IMR-90 (cell line): ENCODE measurements at regions not wholly inside any gene's neighbourhood (a gene's known extent, or its start where the extent isn't known, plus 50 kb on each side); places are given as distances from the start of the nearest gene placed in this dataset.

Experiments
- BHLHE40 ChIP-seq: fragments of 150-350 bp; IDR thresholded peaks from 2 replicates; pipeline ENCODE4 v1.6.1; 2016; ENCODE audit warnings: mild to moderate bottlenecking, low read depth, low read length
- CEBPB ChIP-seq: IDR thresholded peaks from 2 replicates; pipeline ENCODE4 v1.6.1; 2012; ENCODE audit warnings: low read depth, low read length, improper control_type of control experiment
- CHD1 ChIP-seq: IDR thresholded peaks from 2 replicates; pipeline ENCODE4 v1.6.1; 2012; ENCODE audit warnings: low read depth, low read length, improper control_type of control experiment
- FOS ChIP-seq: fragments of 150-350 bp; IDR thresholded peaks from 2 replicates; pipeline ENCODE4 v1.6.1; 2016; ENCODE audit warnings: low read depth, low read length
- MAFK ChIP-seq: IDR thresholded peaks from 2 replicates; pipeline ENCODE4 v1.6.1; 2012; ENCODE audit warnings: low read depth, low read length, improper control_type of control experiment
- MAZ ChIP-seq: IDR thresholded peaks from 2 replicates; pipeline ENCODE4 v1.6.1; 2012; ENCODE audit warnings: low read depth, mild to moderate bottlenecking, low read length, improper control_type of control experiment, moderate library complexity, borderline replicate concordance
- MXI1 ChIP-seq: IDR thresholded peaks from 2 replicates; pipeline ENCODE4 v1.6.1; 2012; ENCODE audit warnings: low read depth, mild to moderate bottlenecking, low read length, moderate library complexity, borderline replicate concordance
- POLR2A ChIP-seq: IDR thresholded peaks from 2 replicates; pipeline ENCODE4 v1.6.1; 2012; ENCODE audit warnings: mild to moderate bottlenecking, low read depth, low read length
- RAD21 ChIP-seq: IDR thresholded peaks from 2 replicates; pipeline ENCODE4 v1.6.1; 2012; ENCODE audit warnings: low read length, improper control_type of control experiment
- RCOR1 ChIP-seq: IDR thresholded peaks from 2 replicates; pipeline ENCODE4 v1.6.1; 2012; ENCODE audit warnings: mild to moderate bottlenecking, low read length, improper control_type of control experiment; ENCODE audit not compliant: insufficient replicate concordance
- RFX5 ChIP-seq: IDR thresholded peaks from 2 replicates; pipeline ENCODE4 v1.8.0; 2012; ENCODE audit warnings: low read depth, mild to moderate bottlenecking, low read length, moderate library complexity
- SMC3 ChIP-seq: fragments of 150-350 bp; IDR thresholded peaks from 2 replicates; pipeline ENCODE4 v1.6.1; 2016; ENCODE audit warnings: low read depth, mild to moderate bottlenecking, antibody characterized with exemption, low read length, moderate library complexity
- TF ChIP-seq, protein P1 (sequence below): conservative IDR thresholded peaks from 2 replicates; pipeline ENCODE4 v1.5.1; 2012; ENCODE audit warnings: mild to moderate bottlenecking, low read depth, low read length, improper control_type of control experiment
- TF ChIP-seq, protein P2 (sequence below): fragments of 150-350 bp; IDR thresholded peaks from 2 replicates; pipeline ENCODE4 v1.6.1; 2017; ENCODE audit warnings: mild to moderate bottlenecking, antibody characterized with exemption, low read length, low read depth

DNA sequence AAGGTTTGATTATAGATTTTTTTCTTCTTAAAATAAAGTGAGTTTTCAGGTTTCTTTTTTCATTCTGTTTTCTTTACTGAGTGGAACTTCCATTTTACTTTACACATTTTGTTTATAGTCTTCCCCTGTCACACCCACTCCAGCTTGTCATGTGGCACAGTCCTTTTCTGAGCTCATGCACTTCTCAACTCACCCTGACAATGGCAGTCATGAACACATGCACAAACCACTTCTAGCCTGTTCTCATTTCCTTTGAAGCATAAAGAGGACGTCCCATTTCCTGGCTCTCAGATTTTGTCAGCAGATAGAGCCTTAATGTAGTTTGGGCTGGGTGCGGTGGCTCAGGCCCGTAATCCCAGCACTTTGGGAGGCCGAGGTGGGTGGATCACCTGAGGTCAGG lies 168.0 kb downstream of the AHSP start:
- TF ChIP-seq MAZ, result no peak
- TF ChIP-seq, protein P1, sequence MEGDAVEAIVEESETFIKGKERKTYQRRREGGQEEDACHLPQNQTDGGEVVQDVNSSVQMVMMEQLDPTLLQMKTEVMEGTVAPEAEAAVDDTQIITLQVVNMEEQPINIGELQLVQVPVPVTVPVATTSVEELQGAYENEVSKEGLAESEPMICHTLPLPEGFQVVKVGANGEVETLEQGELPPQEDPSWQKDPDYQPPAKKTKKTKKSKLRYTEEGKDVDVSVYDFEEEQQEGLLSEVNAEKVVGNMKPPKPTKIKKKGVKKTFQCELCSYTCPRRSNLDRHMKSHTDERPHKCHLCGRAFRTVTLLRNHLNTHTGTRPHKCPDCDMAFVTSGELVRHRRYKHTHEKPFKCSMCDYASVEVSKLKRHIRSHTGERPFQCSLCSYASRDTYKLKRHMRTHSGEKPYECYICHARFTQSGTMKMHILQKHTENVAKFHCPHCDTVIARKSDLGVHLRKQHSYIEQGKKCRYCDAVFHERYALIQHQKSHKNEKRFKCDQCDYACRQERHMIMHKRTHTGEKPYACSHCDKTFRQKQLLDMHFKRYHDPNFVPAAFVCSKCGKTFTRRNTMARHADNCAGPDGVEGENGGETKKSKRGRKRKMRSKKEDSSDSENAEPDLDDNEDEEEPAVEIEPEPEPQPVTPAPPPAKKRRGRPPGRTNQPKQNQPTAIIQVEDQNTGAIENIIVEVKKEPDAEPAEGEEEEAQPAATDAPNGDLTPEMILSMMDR, result no peak
- no peak for TF ChIP-seq POLR2A
- TF ChIP-seq CEBPB, result no peak
- TF ChIP-seq SMC3, result no peak
- TF ChIP-seq RCOR1, result no peak
- TF ChIP-seq MAFK, result no peak
- TF ChIP-seq RFX5, result no peak
- no peak for TF ChIP-seq CHD1
- TF ChIP-seq, protein P2, sequence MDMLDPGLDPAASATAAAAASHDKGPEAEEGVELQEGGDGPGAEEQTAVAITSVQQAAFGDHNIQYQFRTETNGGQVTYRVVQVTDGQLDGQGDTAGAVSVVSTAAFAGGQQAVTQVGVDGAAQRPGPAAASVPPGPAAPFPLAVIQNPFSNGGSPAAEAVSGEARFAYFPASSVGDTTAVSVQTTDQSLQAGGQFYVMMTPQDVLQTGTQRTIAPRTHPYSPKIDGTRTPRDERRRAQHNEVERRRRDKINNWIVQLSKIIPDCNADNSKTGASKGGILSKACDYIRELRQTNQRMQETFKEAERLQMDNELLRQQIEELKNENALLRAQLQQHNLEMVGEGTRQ, result no peak
- TF ChIP-seq MXI1, result no peak
- no peak for TF ChIP-seq RAD21
- TF ChIP-seq BHLHE40, result no peak
- no peak for TF ChIP-seq FOS
